ENCODE measurements at regions not wholly inside any gene's neighbourhood (a gene's known extent, or its start where the extent isn't known, plus 50 kb on each side); places are given as distances from the start of the nearest gene placed in this dataset.

DNA sequence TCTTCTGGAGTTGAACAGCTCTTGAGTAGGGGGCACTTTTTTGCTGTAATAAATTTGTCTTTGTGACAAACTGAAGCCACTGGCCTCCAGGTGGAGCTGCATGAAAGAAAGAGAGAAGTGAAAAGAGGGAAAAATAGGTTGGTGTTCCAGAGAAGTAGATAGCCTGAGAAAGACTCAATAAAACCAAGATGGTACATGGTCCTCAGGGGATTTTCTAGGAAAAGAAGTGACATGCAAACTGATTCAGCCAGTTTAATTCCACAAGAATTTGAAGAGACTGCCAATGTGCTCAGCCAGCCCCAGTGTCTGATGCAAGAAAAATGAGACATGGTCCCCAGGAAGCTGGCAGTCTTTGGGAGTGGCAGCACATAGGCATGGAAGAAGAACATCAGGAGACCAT lies 152.7 kb downstream of the CD47 start:
- Histone ChIP-seq H3K36me3 (no peaks in the 10 kb centered on the region), H3K27me3 (no peaks in the 10 kb centered on the region), H3K4me1 (no peaks in the 10 kb centered on the region), H3K9me3 (replicated peaks) (no peaks in the 10 kb centered on the region), H3K27ac (no peak overlapping the region), H3K4me3 (no peak overlapping the region)
- peak in 1 of 2 experiments; percentile 17 for DNase-seq

DNA sequence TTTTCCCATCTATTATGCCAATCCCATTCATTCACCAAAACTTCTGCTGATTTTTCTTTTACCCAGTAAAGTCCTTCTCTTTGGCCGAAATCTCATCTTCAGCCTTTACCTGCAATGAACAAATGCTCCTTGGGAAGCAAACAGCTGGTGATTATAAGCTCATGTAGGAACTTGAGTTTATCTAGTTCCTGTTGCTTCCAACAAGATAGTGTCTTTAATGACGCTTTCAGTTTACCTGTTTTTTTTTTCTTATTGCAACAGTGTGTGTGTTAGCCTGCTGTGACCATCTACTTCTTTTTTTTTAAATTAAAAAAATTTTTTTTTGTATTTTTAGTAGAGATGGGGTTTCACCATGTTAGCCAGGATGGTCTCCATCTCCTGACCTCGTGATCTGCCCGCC lies 156.0 kb downstream of the CD47 start:
- Histone ChIP-seq H3K27me3 (no peaks in the 10 kb centered on the region), H3K4me3 (no peak overlapping the region), H3K27ac (no peak overlapping the region), H3K9me3 (replicated peaks) (no peaks in the 10 kb centered on the region), H3K36me3 (no peaks in the 10 kb centered on the region), H3K4me1 (no peaks in the 10 kb centered on the region)
- no peak for DNase-seq

DNA sequence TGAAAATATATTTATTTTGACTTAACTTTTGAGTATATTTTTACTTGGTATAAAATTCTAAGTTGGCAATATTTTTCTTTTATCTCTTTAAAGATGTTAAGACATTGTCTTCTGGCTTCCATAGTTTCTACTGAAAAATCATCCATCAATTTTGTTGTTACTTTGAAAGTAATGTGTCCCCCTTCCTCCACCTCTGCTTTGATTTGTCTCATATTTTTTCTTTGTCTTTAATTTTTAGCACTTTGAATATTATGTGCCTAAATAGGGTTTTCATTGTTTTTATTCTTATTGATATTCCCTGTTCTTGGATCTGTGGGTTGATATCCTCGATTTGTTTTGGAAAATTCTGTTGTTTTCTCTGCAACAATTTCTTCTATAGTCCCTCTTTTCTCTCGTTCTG lies 157.4 kb downstream of the CD47 start:
- no peaks in the 10 kb centered on the region for H3K27me3 ChIP-seq
- no peaks in the 10 kb centered on the region for H3K9me3 ChIP-seq (replicated peaks)
- no peaks in the 10 kb centered on the region for H3K36me3 ChIP-seq
- no peak for DNase-seq
- H3K4me1 ChIP-seq, result no peaks in the 10 kb centered on the region
- no peak overlapping the region for H3K4me3 ChIP-seq
- no peak overlapping the region for H3K27ac ChIP-seq

DNA sequence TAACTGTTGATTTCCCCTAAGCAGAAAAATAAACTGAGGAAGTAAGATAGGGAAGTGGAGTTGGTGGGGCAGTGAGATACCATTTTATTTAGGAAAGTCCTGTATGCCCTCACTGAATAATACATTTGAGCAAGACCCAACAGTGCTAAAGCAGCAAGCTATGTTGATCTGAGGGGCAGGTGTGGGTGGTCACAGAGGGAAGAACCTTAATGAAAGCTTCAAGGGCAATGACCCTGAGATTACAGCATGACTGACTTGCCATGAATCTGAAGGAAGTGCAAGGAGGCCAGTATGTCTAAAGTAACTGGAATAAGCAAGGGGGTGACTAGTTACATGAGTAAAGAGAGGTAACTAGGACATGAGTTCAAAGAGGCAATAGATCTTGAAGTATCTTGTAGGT lies 159.5 kb downstream of the CD47 start:
- H3K4me1 ChIP-seq, result no peaks in the 10 kb centered on the region
- no peaks in the 10 kb centered on the region; the same call in 1 of the 2 replicates for H3K27me3 ChIP-seq
- no peak overlapping the region for H3K27ac ChIP-seq
- DNase-seq, result no peak
- H3K4me3 ChIP-seq, result no peak overlapping the region
- no peaks in the 10 kb centered on the region for H3K9me3 ChIP-seq (replicated peaks)
- H3K36me3 ChIP-seq, result no peaks in the 10 kb centered on the region

DNA sequence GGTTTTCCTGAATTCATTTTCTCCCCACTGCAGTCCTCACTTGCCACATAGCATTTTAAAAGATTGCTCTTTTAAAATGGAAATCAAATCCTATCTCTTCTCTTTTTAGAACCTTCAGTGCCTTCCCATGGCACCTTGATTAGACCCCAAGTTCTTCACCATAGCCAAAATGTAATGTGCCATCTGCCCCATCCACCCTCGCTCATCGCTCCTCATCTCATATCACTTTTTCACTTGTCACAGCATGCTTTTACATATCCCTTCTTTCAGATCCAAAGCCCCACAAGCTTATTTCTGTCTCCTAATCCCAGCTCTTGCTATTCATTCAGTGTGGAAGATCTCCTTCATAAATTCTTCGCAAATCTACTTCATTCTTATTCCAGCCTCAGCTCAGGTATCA lies 161.7 kb downstream of the CD47 start:
- Histone ChIP-seq H3K4me3 (no peak overlapping the region), H3K36me3 (no peaks in the 10 kb centered on the region), H3K27ac (no peak overlapping the region), H3K9me3 (replicated peaks) (no peaks in the 10 kb centered on the region), H3K27me3 (no peaks in the 10 kb centered on the region; the same call in 1 of the 2 replicates), H3K4me1 (no peaks in the 10 kb centered on the region)
- DNase-seq, result no peak

DNA sequence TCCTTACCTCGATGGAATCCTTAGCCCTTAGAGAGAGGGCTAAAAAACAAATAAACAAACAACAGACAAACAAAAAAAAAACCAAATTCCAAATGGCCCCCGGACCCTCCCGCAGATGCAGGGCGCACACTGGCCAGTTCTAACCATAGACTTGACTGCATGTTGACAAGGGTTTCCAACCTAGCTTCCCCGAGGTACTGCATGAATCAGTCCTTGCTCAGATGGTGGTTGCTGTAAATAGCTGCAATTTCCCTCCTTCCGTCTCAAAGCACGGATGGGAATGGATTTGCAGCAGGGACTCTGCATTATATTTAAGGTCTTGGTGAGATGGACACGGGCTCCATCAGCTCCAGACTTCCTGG lies 162.8 kb downstream of the CD47 start:
- Histone ChIP-seq H3K9me3 (replicated peaks) (no peaks in the 10 kb centered on the region), H3K36me3 (no peaks in the 10 kb centered on the region), H3K4me3 (peak overlapping the region; percentile 54), H3K27ac (no peak overlapping the region), H3K4me1 (no peaks in the 10 kb centered on the region), H3K27me3 (no peaks in the 10 kb centered on the region; the same call in 1 of the 2 replicates)
- DNase-seq, result peak; percentile 3 to 33

DNA sequence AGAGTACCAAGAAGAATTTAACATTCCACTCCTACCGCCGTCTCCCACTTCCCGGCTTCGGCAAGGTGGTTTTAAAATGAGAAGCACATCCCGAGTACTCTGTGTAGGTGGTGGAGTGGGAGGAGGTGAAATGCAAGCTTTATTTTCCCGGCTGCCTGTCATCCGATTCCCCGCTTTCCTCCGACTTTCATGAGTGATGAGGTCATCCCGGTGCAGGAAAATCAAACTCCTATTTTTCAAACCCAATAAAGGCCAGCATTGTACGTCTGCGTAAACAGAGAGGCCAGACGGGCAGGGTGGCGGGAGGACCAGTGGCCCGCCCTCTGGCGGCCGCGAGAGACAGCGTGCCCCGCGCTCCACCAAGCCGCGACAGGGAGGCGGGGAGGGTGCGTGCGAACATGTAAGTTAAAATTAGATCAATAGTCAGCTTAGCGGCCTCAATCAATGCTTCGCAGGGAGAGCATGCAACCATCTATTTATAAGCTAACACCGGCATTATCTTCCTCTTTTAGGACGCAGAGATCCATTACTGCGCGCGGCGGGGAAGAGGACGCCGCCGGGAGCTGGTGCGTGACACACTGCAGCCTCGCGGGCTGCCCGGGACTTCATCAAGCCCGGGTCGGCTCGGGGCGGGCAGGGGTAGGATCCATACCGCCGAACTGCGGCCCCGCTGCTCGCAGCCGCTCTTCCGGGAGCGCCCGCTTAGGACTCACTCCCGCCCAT lies 163.3 kb downstream of the CD47 start:
- no peaks in the 10 kb centered on the region for H3K9me3 ChIP-seq (replicated peaks)
- peak; percentile 59 to 77 for DNase-seq
- no peaks in the 10 kb centered on the region; the same call in 1 of the 2 replicates for H3K27me3 ChIP-seq
- H3K4me3 ChIP-seq, result peak overlapping the region; percentile 54
- H3K27ac ChIP-seq, result no peak overlapping the region
- H3K36me3 ChIP-seq, result no peaks in the 10 kb centered on the region
- H3K4me1 ChIP-seq, result no peaks in the 10 kb centered on the region

DNA sequence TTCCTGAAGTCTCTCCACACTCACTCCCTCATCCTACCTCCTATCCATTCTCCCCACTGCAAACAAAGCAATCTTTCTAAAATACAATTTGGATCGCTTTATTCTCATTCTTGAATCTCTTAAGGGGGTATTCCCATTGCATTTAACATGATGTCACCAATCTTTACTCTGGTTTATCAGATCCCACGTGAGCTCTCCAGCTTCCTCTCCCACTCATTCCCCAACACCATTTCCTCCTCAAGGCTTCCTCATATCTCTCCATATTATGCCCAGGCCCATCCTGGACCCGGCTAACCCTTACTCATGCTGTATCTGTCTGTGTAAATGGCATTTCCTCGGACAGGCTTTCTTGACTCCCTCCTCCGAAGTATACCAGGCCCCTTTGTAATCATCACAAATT lies 165.0 kb downstream of the CD47 start:
- H3K4me1 ChIP-seq, result no peaks in the 10 kb centered on the region
- no peaks in the 10 kb centered on the region; the same call in 1 of the 2 replicates for H3K27me3 ChIP-seq
- no peaks in the 10 kb centered on the region for H3K9me3 ChIP-seq (replicated peaks)
- H3K36me3 ChIP-seq, result no peaks in the 10 kb centered on the region
- no peak overlapping the region for H3K27ac ChIP-seq
- no peak for DNase-seq
- no peak overlapping the region for H3K4me3 ChIP-seq

DNA sequence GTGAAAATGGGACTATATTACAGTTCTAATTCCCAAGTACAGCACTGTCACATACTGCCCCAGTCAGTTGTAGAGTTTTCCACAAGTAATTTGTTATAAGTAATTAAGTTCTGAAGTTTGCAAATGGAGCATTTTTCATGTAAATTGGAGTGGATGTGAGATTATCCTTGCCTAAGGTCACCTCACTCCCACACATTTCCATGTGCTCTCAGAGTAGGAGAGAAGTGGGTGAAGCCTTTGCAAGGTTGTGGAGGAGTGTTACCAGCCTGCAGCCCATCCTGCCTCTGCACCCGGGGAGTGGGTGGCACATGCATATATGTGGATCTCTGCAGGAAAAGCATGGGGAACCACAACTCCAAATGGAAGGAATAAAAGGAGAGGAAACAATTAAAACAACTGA lies 169.8 kb downstream of the CD47 start:
- no peaks in the 10 kb centered on the region for H3K4me1 ChIP-seq
- no peaks in the 10 kb centered on the region for H3K36me3 ChIP-seq
- H3K27me3 ChIP-seq, result no peaks in the 10 kb centered on the region
- DNase-seq, result no peak
- H3K4me3 ChIP-seq, result no peak overlapping the region
- H3K9me3 ChIP-seq (replicated peaks), result no peaks in the 10 kb centered on the region
- H3K27ac ChIP-seq, result no peak overlapping the region

DNA sequence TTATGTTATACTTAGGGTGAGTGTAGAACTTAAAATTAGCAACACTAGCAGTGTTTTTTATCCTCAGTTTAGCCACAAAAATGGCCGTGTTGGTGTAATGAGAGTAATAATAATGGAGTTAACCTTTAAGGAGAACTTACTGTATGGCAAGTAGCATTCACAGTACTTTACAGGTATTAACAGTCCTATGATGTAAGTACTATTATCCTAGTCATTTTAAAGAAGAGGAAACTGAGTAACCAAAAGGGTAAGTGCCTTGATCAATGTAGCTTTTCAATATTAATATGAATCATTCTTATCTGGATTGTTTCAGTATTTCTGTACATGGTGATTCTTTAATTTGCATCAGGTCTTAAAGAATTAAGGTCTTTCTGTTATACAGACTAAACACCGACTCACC lies 170.3 kb downstream of the CD47 start:
- DNase-seq, result no peak

DNA sequence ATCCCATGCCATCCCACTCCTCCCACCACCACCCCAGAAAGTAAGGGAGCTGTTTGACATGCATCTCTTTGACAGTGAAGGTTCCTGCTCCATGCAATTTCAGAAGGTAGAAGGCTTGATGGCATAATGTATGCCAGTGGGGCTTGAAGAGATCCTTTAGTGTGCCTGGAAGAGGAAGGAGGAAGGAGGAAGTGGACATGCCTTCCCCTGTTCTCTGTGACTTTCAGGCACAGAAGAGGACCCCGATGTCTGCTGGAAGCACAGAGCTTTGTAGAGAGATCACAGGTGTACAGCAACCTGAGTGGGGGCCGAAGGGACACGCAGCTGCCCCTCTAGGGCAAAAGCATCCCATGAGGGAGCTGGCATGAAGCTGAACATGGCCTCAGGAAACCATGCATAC lies 171.6 kb downstream of the CD47 start:
- DNase-seq, result no peak

More for the DNA sequence above, 170.3 kb downstream of the CD47 start:
- Histone ChIP-seq H3K9me3 (replicated peaks) (no peaks in the 10 kb centered on the region), H3K27me3 (no peaks in the 10 kb centered on the region), H3K27ac (no peak overlapping the region), H3K4me1 (no peaks in the 10 kb centered on the region), H3K4me3 (no peak overlapping the region), H3K36me3 (no peaks in the 10 kb centered on the region)

DNA sequence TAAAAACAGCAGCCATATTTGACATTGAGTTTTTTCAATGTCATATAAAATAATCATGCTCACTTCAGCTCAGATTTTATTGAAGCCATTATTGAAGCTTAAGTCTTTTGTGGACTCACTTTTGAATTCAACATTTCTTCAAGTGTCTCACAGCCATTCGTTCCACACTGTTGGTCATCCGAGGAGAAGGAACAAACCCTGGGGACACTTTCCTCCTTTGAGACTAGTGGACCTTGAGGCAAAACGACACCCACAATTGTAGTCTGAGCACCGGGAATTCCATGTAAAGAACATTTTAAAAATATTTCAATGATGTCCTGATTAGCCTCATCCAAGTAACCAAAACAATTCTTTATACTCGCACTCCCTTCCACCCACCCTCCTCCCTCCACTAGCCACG lies 174.7 kb downstream of the CD47 start:
- no peaks in the 10 kb centered on the region for H3K27me3 ChIP-seq
- no peak overlapping the region for H3K27ac ChIP-seq
- no peaks in the 10 kb centered on the region for H3K9me3 ChIP-seq (replicated peaks)
- no peaks in the 10 kb centered on the region for H3K4me1 ChIP-seq
- DNase-seq, result no peak
- no peaks in the 10 kb centered on the region for H3K36me3 ChIP-seq
- H3K4me3 ChIP-seq, result no peak overlapping the region

More for the DNA sequence above, 171.6 kb downstream of the CD47 start:
- Histone ChIP-seq H3K36me3 (no peaks in the 10 kb centered on the region), H3K27ac (no peak overlapping the region), H3K4me1 (no peaks in the 10 kb centered on the region), H3K27me3 (no peaks in the 10 kb centered on the region), H3K9me3 (replicated peaks) (no peaks in the 10 kb centered on the region), H3K4me3 (no peak overlapping the region)

DNA sequence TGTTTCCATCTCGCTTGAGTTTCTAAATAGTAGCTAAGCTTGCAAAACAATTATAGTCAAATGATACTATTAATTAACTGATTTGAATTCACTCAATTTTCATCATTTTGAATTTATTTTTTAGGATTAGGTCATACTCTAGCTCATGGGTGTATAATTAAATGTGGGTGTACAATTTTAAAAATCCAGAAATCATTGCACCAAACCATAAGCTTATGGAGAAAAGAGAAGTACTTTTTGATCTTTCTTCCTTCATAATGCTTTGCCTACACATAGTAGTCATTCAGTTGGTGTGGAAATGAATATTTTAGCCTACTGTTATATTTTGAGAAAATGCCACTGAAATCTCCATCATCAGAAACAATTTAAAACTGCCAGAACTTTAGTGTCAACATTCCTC lies 175.1 kb downstream of the CD47 start:
- no peak overlapping the region for H3K27ac ChIP-seq
- H3K36me3 ChIP-seq, result no peaks in the 10 kb centered on the region
- H3K4me1 ChIP-seq, result no peaks in the 10 kb centered on the region
- no peak for DNase-seq
- no peaks in the 10 kb centered on the region for H3K9me3 ChIP-seq (replicated peaks)
- no peaks in the 10 kb centered on the region for H3K27me3 ChIP-seq
- no peak overlapping the region for H3K4me3 ChIP-seq

DNA sequence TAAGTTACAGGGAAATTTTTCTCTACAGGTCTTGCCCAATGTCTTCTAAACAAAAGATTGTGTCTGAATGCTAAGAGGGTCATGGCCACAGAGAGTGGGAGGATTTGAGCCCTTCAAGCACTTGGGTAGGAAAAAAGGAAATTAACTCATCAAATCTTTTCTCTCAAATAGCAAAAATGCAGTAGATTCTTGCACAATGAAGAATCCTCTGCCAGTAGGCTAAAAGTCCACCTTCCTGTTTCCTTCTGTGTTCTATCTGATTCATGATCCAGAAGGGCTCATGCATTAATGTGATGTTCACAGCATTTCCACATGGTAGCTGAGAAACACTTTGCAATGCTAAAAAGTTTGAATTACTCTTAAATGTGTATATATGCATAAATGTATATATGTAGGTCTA lies 177.1 kb downstream of the CD47 start:
- Histone ChIP-seq H3K36me3 (no peaks in the 10 kb centered on the region), H3K4me3 (no peak overlapping the region), H3K4me1 (no peaks in the 10 kb centered on the region), H3K27ac (no peak overlapping the region), H3K9me3 (replicated peaks) (no peaks in the 10 kb centered on the region), H3K27me3 (no peaks in the 10 kb centered on the region)
- no peak for DNase-seq

DNA sequence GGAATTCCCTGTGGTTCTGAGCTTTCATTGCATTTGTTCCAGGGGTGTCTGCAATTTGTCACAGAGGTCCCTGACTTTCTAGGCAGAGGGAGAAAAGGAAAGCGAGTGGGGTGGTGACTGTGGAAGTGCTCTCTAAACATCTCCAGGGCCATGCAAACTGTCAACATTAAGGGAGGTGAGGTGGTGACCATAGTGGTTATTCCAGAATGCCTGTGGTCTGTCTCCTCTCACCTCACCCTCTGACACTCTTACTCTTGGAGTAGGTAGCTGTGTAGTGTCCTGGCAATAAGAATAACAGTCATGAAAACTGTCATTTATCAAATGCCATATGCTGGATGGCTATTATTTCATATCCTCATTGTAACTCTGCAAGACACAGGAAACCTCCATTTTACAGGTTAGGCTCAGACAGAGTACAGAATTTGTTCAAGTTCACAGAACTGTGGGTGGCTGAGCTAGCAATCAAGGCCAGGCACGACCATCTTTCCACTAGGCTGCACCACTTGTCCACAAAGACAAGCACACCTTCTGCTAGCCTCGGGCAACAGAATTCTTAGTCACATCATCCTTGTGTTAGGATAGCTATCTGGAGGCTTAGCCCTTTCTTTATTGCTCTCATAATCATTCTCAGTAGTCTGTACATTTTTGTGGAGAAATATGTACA lies 179.4 kb downstream of the CD47 start:
- H3K27me3 ChIP-seq, result no peaks in the 10 kb centered on the region
- DNase-seq, result no peak
- no peaks in the 10 kb centered on the region for H3K36me3 ChIP-seq
- no peaks in the 10 kb centered on the region for H3K9me3 ChIP-seq (replicated peaks)
- H3K4me3 ChIP-seq, result no peak overlapping the region
- H3K27ac ChIP-seq, result no peak overlapping the region
- H3K4me1 ChIP-seq, result no peaks in the 10 kb centered on the region
